OCI-LY7 (cell line): ENCODE measurements at regions not wholly inside any gene's neighbourhood (a gene's known extent, or its start where the extent isn't known, plus 50 kb on each side); places are given as distances from the start of the nearest gene placed in this dataset.

Experiments
- EZH2phosphoT487 ChIP-seq: fragments of 200-600 bp; sonication (generic); IDR thresholded peaks from 2 replicates; pipeline ENCODE4 v1.6.1; 2018; ENCODE audit warnings: low read depth, borderline replicate concordance, mild to moderate bottlenecking, mixed run types, antibody characterized with exemption, low read length, moderate library complexity, mixed read lengths
- TF ChIP-seq, protein P1 (sequence below): fragments of 200-600 bp; sonication (generic); conservative IDR thresholded peaks from 2 replicates; pipeline ENCODE4 v1.5.1; 2014; ENCODE audit warnings: mild to moderate bottlenecking, antibody characterized with exemption, low read length, moderate library complexity, mixed read lengths

DNA sequence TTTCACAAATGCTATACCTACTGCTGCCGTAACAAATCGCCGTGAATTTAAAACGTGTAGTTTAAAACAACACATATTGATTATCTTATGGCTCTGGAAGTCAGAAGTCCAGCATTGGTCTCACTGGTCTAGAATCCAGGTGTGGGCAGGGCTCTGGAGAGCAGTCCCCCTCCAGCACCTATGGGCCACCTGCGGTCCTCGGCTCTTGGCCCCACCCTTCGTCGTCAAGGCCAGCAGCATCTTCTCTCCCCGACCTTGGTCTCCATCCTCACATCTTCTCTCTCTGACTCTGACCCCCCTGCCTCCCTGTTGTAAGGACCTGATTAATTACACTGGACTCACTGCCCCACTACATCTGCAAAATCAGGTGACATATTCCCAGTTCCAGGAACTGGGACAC lies 106.4 kb upstream of the COL5A1 start:
- TF ChIP-seq, protein P1, sequence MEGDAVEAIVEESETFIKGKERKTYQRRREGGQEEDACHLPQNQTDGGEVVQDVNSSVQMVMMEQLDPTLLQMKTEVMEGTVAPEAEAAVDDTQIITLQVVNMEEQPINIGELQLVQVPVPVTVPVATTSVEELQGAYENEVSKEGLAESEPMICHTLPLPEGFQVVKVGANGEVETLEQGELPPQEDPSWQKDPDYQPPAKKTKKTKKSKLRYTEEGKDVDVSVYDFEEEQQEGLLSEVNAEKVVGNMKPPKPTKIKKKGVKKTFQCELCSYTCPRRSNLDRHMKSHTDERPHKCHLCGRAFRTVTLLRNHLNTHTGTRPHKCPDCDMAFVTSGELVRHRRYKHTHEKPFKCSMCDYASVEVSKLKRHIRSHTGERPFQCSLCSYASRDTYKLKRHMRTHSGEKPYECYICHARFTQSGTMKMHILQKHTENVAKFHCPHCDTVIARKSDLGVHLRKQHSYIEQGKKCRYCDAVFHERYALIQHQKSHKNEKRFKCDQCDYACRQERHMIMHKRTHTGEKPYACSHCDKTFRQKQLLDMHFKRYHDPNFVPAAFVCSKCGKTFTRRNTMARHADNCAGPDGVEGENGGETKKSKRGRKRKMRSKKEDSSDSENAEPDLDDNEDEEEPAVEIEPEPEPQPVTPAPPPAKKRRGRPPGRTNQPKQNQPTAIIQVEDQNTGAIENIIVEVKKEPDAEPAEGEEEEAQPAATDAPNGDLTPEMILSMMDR: no peak
- TF ChIP-seq EZH2phosphoT487: no peak
